GM19023 (cell line): ENCODE measurements at regions not wholly inside any gene's neighbourhood (a gene's known extent, or its start where the extent isn't known, plus 50 kb on each side); places are given as distances from the start of the nearest gene placed in this dataset.

Experiments
- ATAC-seq: cut with Tn5 transposase; IDR thresholded peaks from one replicate; pipeline ENCODE4 v1.9.1; 2021; ENCODE audit warnings: mild to moderate bottlenecking, moderate library complexity; ENCODE audit not compliant: unreplicated experiment

DNA sequence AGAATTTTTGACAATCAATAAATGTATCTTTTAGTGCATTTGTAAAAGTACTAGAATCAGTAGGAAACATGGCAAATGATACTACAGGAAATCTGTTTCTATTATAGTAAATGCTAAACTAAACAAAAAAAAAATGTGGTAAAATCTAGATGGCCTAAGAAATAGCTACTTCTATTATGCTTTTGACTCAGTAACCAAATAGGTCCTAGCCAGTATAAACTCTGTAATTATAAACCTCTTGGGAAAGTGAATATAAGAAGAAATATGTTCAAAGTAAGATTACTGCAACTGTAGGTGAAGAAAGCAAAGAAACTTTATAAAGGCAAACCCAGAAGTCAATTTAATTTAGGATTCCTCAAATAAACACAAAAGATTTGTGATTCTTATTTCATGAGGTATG, 581.2 kb downstream of the LRFN5 start:
- no peak for ATAC-seq

DNA sequence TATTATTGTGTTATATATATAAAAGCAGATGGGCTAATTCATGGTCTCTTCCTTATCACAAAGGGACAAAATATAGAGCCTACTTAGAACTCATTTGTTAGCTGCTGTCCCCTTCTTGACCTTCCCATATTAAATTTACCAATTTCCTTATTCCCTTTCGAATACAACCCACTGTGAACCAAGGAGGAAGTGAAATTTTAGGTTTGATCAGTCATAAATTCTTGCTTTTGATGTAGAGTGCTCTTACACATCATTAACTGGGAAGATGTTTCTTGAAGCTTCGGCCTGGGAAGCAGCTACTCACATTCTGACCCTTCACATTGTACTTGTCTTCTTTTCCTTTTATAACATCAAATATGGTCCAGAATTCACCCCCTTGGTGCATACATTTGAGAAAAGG, 579.0 kb downstream of the LRFN5 start:
- ATAC-seq: no peak

DNA sequence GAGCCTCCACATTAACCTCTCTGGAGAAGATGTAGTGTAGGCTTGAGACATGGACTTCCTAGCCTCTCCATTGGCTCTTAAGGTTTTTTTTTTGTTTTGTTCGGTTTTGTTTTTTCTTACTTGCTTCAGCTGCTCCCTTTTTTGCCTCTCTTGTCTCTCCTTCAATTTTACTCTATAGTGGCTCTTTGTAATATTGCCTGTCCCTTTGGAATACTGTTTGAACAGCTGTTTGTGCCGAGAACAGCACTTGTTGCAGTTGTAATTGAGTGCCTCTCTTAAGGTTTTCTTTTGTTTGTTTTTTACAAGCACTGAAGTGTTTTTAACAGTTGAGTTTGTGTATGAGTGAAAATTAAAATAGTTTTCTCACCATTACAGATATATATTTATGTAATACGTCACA, 567.7 kb downstream of the LRFN5 start:
- ATAC-seq: no peak

DNA sequence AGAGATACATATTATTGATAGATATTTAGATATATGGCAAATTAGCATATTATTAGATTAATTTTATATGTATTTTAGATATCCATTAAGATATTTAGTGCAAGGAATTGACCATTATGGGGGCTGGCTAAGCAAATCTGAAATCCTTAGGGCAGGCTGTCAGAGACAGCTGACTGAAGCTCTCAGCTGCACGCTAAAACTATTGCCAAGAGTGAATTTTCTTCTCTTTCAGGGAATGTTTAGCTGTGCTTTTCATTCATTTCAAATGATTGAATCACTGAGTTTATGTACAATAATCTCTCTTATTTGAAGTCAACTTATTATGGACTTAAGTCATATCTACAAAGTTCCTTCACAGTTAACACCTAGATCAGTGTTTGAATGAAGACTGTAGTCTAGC, 566.5 kb downstream of the LRFN5 start:
- ATAC-seq: no peak

DNA sequence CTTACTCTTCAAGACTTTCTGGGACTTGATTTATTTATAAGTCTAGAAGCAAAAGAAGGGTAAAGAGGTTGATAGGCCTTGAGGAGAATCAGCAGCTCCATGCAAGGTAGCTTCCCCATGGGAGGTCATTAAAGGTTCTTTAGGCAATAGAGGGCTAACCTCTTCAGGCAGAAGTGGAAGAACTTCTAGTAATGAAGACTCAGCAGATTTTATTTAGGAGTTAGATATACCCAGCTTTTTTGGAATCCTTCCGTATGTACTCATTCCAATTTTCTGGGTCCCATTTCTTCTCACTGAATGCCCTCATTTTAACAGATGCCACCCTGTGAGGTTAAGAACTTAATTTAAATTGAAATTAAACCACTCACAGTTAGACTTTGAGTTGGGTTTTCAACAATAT, 565.6 kb downstream of the LRFN5 start:
- no peak for ATAC-seq

DNA sequence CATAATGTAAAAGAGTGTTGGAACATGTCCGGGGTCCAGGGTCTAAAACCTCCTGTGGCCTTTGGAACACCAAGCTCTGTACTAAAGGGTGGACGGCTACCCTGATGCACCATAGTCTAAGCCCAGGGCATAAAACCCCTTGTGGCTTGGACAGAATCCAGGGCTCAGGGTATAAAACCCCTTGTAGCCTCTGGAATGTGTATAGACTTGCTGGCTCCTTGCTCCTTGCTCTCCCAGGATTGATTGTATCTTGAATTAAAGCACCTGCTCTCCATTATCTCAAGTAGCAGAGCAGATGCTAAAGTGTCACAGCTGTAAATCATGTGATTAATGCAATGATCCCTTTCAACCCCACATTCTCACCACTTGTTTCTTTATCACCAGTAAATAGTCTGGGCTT, 556.5 kb downstream of the LRFN5 start:
- no peak for ATAC-seq

DNA sequence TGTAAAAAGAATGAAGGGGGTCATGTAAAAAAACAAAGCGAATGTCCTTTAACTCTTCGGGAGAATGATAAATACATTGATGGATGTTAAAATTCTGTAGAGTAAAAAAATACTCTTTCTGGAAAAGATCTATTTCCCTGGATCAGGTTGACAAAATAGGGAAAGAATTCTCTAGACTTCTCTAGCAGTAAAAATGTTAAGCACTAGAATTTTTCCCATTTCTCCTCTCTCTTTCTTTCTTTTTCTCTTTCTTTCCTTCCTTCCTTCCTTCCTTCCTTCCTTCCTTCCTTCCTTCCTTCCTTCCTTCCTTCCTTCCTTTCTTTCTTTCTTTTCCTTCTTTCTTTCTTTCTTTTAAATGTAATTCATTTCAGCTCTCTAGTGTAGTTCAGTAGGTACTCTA, 552.5 kb downstream of the LRFN5 start:
- ATAC-seq: no peak

DNA sequence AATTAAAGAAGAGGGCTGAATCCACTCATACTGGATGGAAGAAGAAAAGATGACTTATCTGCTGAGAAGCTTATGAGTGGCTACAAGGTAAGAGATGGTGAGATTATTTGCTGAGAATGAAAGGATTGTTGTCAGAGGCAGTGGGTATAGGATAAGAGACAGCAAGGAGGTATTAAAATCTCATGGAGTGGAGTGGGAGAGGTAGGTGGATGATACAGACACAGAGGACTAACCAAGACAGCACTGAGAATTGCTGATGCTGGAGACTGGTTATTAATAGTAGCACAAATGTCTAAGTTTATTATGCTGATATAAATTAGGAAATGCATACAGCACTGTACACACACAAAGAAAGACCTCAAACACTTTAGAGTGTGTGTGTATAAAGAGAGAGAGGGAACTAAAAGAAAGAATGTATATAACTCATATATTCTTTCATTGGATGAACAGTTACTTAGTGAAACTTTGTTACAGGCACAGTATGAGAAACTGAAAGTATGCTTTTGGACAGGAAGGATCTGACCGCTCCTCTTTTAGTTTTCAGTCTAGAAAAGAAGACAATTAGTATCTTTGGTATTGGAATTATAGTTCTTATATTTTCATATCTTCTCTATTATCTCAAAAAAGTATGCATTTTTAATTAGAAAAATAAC, 543.1 kb downstream of the LRFN5 start:
- no peak for ATAC-seq

DNA sequence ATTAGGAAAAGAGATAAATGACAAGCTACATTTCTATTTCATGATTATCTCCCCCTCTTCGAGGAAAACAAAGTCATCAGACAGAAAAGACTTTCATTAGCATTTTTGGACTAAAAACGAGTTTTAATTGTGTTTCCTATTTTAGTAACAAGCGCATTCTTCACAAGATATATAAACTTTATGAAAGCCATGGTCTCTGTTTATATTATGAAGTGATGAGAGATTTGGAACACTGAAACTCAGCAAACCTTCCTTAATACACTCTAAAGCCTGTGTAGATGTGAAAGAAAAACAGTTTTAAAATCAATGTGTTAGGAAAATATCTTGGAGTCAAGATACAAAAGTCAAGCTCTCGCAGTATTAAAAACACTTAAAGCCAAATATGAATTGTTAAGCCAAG, 539.1 kb downstream of the LRFN5 start:
- ATAC-seq: no peak

DNA sequence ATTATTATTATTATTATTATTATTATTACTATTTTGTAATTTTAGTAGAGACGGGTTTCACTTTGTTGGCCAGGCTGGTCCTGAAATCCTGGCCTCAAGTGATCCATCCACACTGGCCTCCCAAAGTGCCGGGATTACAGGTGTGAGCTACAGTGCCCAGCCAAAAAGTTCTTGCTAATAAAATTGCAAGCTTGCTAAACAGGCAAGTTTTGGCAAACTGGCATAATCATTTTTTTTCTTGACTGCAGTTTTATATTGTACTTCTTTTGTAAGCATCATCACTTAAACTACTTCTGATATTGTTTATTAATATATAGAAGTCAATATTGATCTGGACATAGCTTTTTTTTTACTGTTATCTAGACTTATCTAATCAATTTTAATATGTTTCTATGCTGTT, 536.4 kb downstream of the LRFN5 start:
- ATAC-seq: no peak

DNA sequence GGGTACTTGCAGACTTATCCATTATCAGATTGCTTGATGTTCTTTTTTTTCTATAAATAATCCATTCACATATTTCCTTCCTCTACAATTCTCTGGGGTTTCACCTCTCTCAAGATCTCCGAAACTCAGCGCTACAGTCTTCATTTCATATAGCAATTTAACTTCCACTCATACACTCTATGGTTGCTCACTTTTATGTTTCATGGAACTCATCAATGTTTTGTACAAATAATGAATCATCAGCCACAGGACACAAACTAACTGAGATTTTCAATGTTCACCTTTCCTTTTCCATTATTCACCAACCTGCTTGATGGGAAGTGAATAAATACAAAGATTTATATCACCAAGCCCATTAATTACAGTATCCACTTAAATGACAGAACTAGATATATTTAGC, 534.7 kb downstream of the LRFN5 start:
- ATAC-seq: no peak

DNA sequence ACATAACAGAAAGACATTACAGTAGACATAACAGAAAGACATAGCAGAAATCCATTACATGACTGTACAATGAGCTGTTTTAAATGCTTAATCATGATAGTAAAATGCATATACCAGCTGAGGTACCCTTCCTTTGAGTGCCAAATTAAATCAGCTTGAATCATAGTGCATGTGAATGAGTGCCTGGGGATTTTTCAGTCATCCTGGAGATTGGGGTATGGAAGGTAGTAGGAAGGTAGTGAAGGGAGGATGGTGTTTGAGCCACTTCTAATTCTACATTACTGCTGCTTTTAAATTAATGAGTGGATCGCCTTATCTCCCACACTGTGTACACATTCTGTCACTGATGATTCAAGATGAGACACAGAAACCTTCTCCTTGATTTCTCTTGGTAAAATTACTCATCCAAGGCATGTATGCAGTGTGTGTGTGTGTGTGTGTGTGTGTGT, 534.2 kb downstream of the LRFN5 start:
- ATAC-seq: no peak

DNA sequence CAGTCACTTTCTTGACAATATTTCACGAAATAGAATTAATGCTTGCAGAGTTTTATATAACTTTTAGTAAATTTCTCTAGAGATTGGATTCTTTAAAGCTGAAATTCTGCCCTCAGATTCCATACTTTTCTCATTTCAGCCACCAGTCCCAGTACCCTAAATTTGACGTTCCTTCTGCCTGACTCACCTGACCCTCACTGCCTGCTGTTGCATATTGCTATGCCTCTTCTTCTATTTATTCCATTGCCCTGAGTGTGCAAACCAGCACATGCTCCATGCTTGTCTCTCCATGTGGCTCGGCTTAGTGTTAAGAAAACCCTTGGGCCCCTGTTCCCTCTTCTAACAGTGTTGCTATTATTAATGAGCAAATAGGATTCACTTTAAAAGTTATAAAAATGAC, 533.3 kb downstream of the LRFN5 start:
- ATAC-seq: no peak

DNA sequence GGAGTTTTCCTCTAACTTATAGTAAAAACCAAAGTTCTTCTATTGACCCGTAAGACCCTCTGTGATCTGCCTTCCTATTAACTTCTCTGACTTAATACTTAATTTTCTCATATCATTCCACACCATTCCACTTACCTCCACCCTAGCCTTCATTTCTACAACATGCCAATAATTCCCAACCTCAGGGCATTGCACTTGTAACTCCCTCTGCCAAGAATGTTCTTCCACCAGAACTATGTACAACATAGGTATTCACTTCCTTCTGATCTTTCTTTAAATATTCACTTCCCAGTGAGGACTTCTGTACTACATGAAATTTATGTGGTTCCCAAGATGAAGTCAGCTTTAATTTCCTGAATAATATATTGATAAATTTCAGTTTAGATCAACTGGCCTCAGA, 531.7 kb downstream of the LRFN5 start:
- no peak for ATAC-seq

DNA sequence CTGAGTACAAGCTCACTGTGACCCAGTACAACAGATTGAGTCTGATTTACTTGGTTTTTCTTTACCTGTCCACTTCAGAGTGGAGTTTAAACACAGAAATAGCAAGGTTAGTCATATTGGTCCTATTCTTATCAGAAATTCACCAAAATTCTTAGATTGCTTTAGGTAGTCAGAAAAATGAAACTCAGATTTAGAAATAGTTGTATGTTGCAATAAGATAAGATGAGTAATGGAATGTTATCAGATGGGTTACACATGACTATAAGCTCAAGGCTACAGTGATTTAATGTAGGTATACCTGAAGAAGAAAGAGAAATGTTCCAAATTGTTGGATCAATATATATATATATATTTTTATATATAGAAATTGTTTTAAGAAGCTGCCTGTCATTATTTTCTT, 524.1 kb downstream of the LRFN5 start:
- no peak for ATAC-seq

DNA sequence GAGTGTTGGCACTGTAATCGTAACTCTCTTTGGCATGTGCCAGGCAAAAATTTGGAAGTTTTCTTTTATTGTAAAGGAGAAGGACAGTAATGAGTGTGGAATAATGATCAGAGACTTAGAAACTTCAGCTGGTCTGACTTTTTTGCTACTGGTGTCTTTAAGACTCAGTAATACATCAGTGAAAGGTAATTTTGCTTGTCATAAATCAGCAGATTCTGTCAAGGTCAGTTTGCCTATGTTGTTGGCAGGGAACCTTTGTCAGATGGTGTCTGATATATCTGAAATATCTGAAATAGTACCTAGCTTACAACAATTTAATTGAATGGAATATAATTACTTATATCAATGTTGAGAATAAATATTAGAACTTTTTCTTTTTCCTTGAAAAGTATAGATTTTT, 516.9 kb downstream of the LRFN5 start:
- ATAC-seq: no peak

DNA sequence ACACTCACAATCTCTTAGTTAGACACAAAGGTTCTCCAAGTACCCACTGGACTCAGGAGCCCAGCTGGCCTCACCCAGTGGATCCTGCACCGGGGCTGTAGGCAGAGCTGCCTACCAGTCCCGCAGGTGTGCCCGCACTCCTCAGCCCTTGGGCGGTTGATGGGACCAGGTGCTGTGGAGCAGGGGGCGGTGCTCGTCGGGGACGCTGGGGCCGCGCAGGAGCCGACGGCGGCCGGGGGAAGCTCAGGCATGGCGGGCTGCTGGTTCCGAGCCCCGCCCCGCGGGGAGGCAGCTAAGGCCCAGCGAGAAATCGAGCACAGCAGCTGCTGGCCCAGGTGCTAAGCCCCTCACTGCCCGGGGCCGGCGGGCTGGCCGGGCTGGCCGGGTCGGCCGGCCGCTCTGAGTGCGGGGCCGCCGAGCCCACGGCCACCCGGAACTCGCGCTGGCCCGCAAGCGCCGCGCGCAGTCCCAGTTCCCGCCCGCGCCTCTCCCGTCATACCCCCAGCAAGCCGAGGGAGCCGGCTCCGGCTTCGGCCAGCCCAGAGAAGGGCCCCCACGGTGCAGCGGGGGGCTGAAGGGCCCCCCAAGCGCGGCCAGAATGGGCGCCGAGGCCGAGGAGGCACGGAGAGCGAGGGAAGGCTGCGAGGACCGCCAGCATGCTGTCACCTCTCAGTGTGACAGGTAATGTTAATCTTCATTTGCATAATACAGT, 506.8 kb downstream of the LRFN5 start:
- no peak for ATAC-seq

DNA sequence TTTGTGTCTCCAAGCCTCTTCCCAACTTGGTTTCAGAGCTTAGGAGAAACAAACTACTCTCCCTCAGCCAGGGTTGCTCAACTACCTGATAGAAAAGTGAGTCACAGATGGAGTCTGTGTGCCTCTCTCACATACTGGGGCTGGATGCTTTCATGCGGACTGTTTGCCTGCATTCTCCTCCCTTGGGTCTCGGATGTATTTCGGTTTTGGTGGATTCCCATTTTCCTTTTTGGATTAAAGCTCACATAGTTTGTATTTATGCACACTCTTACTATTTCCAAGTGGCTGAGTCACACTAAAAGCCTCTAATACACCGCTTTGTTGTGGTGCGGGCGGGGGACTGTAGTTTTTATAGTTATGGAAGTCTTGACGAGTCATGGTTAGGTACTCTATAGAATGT, 505.4 kb downstream of the LRFN5 start:
- ATAC-seq: no peak

DNA sequence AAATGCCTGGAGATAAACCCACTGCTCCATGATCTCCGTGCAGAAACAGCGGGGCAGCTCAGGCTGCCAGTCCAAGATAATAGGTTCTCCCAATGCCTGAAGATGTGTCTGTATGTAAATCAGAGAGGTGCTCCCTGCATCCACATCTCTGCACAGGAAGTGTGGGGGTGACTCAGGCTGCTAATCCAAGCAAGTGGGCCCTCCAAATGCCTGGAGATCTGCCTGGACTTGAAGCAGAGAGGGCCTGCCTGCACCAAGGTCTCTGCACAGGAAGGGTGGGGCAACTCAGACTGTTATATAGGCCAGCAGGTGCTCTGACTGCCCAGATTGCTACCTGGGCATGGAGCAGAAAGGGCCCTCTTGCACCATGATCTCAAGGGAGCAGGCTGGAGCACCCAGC, 504.7 kb downstream of the LRFN5 start:
- ATAC-seq: no peak

DNA sequence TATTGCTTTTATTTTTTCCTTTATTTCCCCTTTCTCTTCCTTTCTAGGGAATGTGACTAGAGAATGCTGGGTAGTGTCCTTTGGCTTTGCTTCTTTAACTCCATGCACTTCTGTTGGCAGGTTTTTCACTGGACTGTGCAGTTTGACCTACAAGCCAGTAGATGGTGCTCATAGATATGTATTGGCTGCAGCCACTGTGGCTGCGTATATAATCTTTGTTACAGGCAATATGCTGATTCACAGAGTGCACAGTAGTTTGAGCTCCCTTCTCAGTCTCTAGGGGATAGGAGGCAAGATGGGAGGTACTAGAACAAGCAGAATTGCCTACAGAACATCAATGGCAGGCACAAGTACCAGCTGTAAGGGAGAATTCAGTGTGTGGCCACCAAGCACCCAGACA, 503.5 kb downstream of the LRFN5 start:
- no peak for ATAC-seq

DNA sequence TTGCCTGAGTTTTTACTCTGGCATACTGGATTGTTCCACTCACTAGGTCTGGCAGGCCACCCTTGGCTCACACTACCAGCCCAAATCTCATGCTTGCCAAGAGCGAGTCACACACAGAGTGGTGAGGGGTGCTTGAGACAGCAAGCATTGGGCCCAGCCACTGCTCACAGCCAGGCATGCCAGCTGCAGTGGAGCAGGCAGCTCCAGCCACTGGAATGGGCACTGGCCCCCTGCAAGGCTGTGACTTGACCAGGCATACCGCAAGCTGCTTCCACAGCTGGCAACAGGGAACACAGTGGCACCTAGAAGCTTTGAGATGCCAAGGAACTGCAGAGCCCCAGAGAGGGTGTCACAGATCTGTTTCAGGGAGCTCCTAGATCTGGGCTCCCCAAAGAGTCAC, 488.5 kb downstream of the LRFN5 start:
- ATAC-seq: no peak

DNA sequence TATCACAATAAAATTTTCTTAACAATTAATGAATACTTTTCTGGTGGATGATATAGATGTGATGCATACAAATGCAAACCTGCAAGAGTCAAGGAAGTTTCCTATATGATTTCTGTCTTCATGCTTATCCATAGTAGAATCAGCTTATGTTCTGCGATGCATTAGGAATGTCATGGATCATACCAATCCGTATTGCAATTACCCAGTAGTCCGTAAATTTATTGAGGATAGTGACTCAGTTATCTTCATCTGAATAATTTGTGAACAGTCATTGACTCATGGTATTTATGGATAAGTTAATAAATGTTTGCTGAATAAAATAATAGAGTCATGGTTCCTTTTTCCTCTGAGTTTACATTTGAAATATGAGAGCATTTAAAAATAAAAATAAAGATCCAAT, 483.4 kb downstream of the LRFN5 start:
- no peak for ATAC-seq

DNA sequence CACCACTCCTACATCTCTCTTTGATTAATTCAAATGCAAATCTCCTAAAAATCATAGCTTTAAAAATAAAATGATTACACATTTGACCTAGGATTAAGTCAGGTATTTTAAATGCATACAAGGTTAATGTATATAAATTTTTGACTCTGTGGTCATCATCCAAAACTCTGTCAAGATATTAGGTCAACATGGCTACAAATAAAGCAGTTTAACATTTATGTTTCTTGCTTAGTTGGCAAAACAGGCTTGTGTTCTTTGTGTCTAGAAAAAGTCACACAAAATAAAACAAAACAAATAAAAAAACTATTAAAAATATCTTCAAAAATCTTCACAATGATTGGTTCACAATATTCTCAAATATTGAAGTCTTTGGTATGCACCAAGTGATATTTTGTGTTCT, 473.2 kb downstream of the LRFN5 start:
- no peak for ATAC-seq
